DMS 273 (cell line): ENCODE measurements at regions not wholly inside any gene's neighbourhood (a gene's known extent, or its start where the extent isn't known, plus 50 kb on each side); places are given as distances from the start of the nearest gene placed in this dataset.
"Not testable (repeated sequence)": the region's sequence is repeated elsewhere in the genome, so short reads cannot be mapped to it uniquely, and the experiment has no call there.

Source experiments
- DNase-seq: peaks from one replicate; lab custom pipeline; 2025; ENCODE audit not compliant: unreplicated experiment; lab: John Stamatoyannopoulos, UW

DNA sequence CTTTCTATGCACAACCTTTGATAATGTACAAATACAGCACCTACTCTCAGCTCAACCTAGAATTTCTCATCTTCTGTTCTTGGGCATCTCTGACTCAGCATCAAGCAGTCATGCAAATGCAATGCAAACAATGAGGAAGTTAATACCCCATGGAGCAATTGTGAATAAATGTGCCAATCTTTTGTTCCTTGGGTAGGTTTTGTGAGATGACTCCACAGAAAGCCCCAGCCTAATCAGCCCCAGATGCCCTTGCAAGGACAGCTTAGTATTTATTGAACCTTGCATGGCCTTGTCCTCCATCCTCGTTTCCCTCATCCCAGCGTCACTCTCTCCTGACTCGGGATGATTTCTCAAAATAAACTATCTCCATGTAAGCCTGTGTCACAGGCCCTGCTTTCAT is 494.7 kb upstream of the NECTIN3 start:
- no peak for DNase-seq

DNA sequence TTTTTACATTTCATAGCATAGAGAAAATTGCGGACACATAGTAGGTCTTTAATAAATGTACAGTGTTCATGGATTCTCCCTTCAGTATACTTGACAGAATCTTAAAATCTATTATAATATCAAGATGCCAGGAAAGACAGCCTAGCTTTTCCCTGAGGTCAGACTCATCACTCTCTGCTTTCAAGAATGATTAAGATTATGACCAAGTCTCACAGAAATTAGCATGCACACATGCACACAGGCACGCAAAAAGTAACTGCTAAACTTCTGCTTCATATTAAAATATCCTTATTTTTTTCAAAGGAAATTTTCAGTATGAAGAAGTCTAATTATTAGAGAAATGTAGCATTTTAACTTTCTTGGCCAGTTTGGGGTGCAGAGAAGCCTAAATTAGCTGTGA is 493.8 kb upstream of the NECTIN3 start:
- no peak for DNase-seq

DNA sequence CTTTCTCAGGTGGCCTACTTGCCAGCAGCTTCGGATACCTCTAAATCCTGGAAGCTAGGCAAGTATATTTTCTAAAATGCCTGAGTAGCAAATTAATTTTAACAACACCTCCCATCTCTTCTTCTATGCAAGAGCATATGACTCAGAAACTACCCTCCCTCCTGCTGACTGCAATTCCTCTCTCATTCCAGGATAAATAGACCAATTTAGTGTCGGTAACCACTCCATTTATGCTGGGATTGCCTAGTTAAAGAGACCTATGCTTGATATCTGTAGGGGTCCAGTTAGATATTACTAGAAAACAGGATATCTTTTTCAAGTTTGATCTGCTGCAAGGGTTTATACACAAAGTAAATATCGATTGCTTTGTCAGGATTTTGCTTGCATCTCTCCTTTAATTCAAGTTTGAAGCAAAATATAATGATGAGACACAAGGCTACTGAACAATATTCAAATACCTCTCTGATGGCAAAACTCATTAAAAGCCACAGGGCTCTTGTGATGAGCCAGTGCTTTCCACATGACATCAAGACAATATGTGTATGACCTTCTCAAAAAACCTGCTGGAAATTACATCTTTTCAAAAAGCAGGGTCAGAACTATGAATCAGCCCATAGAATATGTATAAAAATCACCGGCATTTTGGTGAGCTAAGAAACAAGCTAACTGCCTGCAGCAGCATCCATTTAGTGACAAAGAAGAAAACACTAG is 491.6 kb upstream of the NECTIN3 start:
- no peak for DNase-seq

DNA sequence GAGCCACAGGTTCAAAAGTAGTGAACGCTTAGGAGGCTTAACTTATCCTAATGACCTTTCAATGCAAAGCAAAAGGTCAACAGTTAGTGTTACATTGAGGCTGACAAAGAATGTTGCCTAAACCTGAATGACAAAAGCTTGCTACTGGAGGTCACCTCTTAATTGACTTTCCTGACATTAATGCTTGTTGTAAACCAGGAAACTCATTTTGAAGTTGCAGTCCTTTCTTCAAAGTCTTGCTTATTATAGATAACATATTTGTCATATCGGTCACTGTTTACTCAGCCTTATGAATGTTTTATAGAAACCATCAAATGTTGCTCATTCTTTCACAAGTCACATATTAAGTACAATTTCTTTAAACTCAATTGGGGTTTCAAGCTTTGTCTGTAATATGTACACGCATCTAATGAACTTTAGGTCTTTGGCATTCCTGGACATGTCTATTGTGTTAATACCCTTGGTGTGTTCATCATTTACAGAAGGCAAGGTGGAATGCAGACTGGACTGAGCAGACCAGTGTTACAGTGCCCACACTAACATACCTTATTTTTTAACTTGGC is 488.2 kb upstream of the NECTIN3 start:
- DNase-seq: no peak

DNA sequence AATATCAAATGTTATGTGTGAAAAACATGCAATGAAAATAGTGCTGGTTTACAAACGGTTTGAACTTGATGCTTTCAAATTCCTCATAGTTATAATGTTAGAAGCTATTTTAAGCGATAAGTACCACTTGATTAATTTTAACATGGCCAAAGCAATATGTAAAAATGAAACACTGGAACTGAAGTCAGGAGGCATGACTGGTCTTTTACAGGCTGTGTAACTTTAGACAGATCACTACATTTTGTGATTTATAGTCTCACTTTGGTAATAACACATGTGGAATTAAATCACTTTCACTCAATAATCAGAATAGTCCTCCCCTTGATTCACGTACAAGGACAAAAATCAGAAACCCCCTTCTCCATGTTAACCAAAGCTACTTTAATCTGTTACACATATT is 482.7 kb upstream of the NECTIN3 start:
- no peak for DNase-seq

DNA sequence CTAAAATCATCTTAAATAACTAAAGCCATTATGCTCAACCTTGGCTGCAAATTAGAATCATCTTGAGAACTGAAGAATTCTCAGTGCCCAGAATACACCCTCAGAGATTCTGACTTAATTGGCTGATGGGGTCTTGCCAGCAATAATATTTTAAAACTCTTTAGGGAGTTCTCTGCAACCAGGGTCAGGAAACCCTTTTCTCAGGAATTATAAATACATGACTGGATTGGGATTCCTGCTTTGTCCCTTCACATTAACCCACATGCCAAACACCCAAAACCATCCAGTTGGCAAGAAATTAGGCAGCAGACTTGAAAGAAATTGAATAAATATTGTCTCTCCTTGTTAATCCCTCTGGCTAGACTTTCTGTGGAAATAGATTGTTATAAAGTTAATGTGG is 482.3 kb upstream of the NECTIN3 start:
- DNase-seq: no peak

DNA sequence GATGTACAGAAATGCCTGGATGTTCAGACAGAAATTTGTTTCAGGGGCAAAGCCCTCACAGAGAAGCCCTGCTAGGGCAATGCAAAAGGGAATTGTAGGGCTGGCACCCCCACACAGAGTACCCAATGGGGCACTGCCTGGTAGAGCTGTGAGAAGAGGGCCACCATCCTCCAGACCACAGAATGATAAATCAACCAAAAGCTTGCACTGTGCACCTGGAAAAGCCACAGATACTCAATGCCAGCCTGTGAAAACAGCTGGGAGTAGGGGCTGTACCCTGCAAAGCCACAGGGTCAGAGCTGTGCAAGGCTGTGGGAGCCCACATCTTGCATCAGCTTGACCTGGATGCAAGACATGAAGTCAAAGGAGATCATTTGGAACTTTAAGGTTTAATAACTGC is 477.9 kb upstream of the NECTIN3 start:
- DNase-seq: no peak

DNA sequence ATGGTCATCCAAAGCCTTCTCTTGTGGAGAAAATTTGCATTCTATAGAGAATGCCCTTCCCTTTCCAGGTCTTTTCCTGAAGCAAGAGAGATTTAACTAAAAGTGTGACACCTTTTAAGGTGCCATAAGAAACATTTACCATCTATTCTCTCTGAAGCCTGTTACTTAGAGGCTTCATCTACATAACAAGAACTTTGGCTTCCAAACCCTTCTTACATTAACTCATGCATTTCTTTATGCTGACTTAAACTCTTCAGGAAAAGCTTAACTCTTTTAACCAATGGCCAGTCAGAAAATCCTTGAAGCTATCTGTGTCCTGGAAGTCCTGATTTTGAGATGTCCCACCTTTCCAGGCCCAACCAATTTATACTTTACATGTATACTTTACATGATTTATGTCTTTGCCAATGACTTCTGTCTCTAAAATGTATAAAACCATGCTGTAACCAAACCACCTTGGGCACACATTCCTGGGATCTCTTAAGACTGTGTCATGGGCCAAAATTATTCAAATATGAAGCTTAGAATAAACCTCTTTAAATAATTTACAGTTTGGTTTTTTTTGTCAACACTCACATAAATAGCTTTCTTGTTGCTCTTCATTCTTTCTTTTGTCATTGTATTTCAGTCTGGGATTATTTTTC is 472.6 kb upstream of the NECTIN3 start:
- no peak for DNase-seq

DNA sequence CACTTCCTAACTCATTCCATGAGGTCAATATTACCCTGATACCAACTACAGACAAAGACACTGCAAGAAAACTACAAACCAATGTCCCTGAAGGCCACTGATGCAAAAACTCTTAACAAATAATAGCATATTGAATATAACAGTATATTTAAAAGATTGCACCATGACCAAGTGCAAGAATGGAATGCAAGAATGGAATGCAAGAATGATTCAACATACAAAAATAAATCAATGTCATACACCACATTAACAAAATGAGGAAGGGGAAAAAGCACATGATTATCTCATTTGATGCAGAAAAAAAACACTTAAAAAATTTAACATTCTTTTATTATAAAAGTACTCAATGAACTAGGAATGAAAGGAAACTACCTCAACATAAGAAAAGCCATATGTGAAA is 463.1 kb upstream of the NECTIN3 start:
- no peak for DNase-seq

DNA sequence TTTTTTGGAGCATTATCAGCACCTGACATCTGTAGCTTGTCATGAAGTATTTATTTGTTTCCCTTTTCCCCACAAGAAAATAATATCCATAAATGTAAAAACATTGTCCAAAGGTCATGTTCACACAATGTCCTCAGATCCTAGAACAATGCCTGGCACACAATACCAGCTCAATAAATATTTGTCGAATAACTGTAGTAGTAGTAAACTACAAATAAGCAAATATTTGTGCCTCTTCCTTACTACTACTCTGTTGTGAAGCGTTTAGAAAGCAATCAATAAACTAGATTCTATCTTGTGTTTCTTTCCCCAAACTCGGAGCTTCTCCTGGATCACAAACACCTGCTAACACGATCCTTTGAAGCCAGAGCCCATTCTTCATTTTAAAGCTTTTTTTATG is 459.6 kb upstream of the NECTIN3 start:
- DNase-seq: no peak

DNA sequence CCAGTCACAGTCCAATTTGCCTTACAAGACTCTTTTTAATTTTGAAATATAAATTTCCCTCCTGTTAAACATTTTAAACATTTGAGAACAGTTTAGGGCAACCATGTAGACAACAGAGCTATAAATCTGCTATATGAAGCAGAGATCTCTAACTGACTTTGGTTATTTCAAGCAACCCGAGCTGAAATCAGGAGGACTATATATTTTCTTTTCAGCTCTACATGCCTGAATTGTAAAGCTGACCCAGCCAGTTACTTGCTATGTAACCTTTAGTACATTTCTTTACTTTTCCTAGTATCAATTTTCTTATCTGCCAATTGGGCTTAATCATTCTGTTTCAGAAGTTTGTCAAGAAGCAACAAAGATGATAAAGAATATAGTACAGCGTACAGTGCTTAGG is 457.4 kb upstream of the NECTIN3 start:
- no peak for DNase-seq

DNA sequence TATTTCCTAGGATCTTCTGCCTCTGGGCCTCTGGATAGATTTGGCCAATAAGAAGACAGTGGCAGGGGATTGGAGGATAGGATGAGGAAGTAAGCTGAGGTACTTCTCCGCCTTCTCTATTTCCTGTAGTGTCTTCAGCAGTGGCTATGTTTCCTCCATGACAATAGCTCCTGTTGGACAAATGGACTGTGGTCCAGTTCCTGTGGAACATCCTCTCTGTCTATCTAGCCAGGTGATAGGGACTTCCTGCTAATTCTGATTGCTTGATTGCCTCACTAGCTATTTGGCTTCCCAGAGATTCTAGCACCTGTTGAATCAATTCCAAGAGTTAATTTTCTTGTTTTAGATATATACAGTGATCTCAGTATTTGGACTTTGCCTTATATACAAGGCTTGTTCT is 456.2 kb upstream of the NECTIN3 start:
- DNase-seq: no peak

DNA sequence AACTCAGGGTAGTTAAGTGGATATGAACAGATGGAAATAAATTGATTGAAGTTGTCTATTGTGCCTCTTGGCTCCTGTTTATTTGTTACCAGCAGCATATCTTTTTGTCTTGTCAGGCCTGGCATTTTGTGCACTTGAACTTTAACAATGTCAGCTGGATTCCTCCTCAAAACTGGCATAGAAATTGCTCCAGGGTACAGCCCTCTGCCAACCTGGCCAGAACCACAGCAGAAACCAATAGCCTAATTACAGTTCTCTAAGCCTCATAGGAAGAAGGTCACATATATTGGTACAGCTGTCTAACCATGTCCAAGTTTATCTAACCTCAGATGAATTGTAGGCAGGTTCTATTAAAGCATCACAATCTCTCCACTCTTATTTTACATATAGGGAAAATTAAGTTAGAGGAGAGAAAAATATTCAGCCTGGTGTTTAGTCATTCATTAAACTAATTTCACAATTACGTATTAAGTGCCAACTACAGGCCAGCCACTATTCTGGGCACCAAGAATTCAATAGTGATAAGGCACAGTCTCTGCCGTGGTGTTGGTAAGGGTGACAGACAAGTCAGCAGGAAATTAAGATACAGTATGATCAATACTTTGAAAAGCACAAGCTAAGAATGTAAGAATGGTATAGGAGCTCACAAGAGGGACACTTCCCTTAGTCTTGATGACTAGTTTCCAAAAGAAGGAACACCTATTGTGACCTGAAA is 452.9 kb upstream of the NECTIN3 start:
- DNase-seq: no peak

DNA sequence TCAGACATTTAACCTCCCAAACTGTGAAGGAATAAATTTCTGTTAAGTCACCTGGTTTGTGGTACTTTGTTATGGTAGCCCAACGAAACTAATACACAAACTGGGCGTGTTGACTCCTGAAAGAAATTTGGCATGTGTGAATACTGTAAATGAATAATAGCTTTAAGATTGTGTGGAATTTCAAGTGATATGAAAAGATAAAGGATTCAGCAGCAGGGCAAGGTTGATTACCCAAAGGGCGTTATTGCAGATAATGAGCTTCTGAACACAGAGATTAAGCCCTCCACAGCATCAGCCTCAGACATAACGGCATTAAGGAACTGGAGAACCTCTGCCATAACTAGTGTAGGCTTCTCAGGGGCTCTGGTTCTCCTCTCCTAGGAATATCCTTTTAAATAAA is 451.5 kb upstream of the NECTIN3 start:
- no peak for DNase-seq

DNA sequence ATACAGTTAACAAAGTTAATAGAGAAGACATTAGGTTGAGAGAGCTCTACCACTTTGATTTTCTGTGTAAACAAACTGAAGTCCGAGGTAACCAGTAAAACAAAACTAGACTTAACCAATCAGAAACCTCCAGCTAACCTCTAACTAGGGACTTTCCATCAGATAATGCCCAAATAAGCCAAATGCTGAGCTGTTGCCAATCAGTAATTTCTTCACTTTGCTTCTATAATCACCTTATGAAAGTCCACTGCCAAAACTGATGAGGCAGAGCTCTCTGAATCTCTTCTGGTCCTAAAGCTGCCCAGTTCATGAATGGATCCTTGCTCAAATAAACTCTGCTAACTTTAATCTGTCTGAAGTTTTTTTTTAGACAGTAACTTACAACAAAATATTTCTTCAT is 448.0 kb upstream of the NECTIN3 start:
- DNase-seq: no peak

DNA sequence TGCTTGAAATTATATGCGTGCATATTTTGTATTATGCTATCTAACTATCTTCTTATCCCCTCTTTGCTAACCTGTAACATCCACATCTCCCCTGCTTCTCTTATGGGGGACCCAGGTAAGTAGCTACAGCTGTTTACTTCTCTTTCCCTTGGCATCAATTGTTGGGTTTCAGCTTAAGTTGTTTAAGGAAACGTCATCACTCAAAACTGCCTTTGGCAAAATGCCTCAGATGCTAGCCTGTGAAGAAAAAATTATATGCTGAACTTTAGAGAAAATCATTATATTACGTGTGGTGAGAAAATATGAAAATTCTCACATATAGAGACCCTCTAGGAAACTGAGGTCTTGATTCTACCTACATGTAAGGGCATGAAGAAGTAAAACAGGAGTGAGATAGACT is 447.0 kb upstream of the NECTIN3 start:
- no peak for DNase-seq

DNA sequence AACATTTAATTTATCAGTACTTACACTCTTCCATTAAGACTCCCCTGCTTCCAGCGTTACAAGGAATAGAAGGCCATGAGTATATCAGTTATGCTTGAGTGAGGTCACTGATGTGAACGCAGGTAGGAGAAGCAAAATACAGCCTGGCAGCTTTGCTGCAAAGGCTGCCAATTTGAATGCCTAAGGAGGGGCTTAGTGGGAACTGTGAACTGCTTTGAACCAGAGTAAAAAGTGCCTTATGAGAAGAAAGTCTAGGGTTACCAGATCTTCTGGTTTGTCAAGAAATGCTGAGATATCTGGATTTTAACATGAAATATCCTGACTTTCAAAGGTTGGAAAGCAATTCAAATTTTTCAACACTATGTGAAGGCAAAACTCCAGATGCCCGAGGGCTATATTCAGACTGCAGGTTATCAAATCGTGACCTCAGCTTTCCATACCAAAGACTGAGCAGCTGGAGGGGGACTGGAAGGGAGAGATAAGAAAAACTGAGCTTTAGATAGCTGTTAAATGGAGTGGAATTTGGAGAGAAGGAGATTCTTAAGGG is 446.3 kb upstream of the NECTIN3 start:
- no peak for DNase-seq

DNA sequence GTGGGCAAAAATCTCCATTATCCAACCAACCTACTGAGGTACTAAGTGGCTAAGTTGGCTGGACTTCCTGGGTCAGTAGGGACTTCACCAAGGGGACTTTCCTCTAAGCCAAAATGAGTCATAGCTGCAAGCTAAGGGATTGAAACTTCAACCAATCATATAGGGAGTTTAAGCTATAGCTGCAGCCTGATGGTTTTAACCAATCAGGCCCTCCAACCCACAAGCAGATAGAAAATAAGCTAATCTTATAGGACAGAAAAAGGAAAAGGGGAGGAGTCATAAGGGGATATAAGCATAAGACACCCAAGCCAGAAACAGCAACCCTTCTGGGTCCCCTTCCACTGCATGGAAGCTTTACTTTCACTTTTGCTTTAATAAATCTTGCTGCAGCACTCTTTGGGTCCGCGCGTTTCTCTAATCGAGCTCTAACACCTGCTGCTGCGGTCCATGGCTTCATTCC is 444.9 kb upstream of the NECTIN3 start:
- not testable (repeated sequence) for DNase-seq

DNA sequence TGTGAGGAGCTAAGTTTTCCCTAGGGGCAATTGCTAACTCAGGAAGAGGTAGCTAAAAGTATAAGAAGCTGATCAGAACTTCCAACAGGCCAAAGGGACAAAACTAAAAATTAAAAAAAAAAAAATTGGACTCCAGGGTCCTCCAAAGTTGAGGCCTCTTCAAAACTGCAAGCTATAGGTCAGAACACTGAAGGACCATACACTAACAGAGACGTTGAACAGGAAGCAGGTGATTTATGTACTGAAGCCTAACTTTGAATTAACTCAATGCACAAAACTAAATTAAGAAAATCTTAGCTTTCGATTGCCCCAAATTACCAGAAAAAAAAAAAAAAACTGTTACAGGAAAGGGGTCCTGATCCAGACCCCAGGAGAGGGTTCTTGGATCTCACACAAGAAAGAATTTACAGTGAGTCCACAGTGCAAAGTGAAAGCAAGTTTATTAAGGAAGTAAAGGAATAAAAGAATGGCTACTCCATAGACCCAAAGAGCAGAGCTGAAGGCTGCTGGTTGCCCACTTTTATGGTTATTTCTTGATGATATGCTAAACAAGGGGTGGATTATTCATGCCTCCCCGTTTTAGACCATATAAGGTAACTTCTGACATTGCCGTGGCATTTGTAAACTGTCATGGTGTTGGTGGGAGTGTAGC is 442.8 kb upstream of the NECTIN3 start:
- DNase-seq: no peak

DNA sequence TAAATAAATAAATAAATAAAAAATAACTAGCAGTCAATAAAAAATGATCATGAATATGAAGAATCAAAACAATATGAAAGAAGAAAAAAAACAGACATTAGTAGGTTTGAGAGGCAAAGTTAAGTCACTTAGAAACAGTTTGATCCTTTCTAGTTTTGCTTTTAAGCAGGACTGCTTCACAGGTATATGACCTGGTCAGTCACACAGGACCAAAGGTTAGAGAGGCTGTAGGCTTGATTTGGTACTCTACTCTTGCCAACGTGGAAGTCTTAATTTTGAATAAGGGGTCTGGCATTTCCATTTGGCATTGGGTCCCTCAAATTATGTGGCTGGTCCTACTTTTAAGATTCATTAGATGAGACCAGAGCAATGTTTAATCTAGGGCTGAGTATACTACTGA is 441.7 kb upstream of the NECTIN3 start:
- no peak for DNase-seq

DNA sequence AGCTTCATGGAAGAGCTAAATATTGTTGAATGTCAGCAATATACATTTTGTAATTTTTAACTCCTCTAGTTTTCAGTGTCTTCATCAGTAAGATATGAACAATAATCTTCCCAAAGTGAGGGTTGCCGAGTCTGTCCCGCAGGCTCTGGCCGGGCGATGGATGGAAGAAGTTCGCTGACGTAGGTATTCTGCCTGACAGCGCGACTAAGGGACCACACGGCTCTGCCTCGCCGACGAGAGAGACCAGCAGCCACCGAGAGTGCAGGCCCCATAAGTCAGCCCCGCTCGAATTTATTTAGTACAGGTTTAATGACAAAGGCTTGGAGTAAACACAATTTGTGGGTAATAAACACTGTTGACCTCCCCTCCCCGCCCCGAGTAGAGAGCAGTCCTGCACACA is 427.4 kb upstream of the NECTIN3 start:
- DNase-seq: no peak
